Stimulated activated naive CD4-positive, alpha-beta T cell (primary cell): ENCODE measurements at regions not wholly inside any gene's neighbourhood (a gene's known extent, or its start where the extent isn't known, plus 50 kb on each side); places are given as distances from the start of the nearest gene placed in this dataset.

Source experiments
- DNase-seq, 6 experiments: peaks; one replicate each; lab custom pipeline; 2025; lab: John Stamatoyannopoulos, UW

GRCh38 chr9:35540315-35540714 is 50.4 kb downstream of the RUSC2 start:
- no peak for DNase-seq

- DNase-seq, result no peak
Measured at GRCh38 chr9:35546853-35547252, 56.9 kb downstream of the RUSC2 start.

- DNase-seq, result no peak
Measured at GRCh38 chr9:35547889-35548418, 57.1 kb upstream of the TESK1 start.

- no peak for DNase-seq
Measured at GRCh38 chr9:35548571-35548970, 56.5 kb upstream of the TESK1 start.

- DNase-seq, result no peak
Measured at GRCh38 chr9:35549441-35549840, 55.6 kb upstream of the TESK1 start.

- DNase-seq, result no peak
Measured at GRCh38 chr9:35552376-35552775, 52.7 kb upstream of the TESK1 start.

GRCh38 chr9:35552837-35553236 is 52.2 kb upstream of the TESK1 start:
- DNase-seq, result no peak

- DNase-seq, result peak in 4 of 6 experiments; percentile 4 to 60 (median 28)
Measured at GRCh38 chr9:35553670-35554543, 51.2 kb upstream of the TESK1 start.

GRCh38 chr9:35555246-35555701 is 49.8 kb upstream of the TESK1 start:
- no peak for DNase-seq
